COLO829 (cell line): ENCODE measurements at regions not wholly inside any gene's neighbourhood (a gene's known extent, or its start where the extent isn't known, plus 50 kb on each side); places are given as distances from the start of the nearest gene placed in this dataset.
A peak's percentile ranks its signal among the peaks of the same experiment; 100 is the strongest.
"Not testable (repeated sequence)": the region's sequence is repeated elsewhere in the genome, so short reads cannot be mapped to it uniquely, and the experiment has no call there.

Experiments
- DNase-seq: peaks from one replicate; pipeline ENCODE4 v3.0.0; 2012; ENCODE audit warnings: low spot score

DNA sequence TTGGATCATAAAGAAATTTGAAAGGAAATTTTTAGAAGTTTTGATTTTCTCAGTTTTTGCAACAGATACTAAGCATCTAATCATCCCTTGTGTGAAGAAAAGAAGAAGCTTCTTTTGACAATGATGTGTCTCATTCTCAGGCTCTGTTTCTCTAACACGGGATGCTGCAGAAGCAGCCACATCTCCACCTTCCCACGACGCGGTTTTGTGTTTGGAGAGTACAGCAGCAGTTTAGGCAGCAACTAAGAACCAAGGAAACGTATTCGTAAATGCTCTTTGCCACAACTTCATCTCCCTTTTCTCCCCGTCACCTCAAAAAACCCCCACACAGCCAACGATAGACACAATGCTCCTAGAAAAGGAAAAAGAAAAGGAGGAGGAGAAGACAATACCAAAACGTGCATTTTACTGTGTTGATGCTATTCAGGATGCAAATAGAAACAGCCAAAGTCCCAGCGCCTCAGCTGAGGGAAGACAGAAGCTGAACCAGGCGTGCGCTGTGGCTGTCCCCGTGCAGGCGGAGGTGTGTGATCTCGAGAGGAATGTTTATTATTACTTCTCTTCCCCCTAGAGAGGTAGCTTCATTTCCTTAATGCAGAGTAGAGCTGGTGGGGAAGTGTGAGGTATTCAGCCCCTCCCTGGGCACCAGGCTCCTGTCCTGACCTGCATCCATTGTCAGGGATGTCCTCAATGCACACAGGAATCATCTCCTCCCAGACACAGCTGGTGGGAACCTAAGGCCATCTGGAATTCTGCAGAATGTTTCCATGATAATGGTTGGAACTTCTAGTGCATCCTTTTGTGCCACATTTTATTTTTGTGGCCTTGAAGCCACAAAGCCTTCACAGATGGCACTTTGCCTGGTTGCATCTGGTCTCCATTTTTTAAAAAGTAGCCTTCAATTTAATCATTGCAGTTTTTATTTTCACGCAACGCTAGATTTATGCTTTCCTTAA, 174.6 kb upstream of the KLF6 start:
- DNase-seq = no peak

DNA sequence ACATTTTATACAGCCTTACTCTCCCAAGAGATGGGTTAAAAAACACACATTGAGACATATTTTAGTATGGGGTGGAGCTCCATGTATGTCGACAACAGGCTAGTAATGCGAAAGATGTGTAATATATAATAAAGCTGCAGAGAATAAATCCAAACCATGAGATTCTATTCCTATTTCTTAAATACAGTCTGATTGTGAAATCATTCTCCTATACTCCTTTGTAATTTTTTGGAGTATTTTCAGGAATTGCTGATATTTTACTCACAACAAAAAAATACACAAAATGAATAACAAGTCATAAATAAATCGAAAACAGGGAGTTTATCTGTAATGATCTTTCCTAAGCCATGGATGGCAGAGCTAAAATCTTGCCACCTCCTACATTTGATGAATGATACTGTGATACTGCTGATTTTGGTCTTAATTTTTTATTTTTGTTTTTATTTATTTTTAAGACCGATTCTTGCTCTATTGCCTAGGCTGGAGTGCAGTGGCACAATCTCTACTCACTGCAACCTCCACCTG, 173.5 kb upstream of the KLF6 start:
- DNase-seq = no peak

DNA sequence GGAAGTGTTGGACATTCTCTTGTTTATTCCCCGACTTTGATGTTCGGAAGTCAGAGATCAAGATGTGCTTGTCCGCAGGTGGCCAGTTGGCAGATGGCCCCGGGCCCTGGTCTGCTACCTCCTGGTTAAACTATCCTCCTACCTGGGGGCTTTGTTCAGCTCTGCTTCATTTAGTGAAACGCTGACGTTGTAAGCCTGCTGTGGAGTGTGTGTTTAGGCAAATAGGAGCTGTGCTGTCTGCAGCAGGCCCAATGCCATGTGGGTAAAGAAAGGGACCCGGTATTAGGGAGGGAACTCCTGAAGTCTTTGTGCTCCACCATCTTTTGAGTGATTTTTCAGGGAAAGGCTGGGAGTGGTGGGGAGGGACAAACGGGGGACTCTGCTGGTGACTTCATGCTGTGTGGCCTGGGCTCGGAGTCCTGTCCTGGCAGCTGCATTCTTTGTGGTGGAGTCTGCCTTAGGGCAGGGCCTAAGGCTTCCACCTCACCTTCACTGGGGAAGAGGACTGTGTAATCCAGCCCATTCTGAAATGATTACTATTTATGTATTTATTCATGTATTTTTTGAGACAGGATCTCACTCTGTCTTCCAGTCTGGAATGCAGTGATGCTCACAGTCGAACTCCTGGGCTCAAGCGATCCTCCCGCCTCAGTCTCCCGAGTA, 171.1 kb upstream of the KLF6 start:
- no peak for DNase-seq

DNA sequence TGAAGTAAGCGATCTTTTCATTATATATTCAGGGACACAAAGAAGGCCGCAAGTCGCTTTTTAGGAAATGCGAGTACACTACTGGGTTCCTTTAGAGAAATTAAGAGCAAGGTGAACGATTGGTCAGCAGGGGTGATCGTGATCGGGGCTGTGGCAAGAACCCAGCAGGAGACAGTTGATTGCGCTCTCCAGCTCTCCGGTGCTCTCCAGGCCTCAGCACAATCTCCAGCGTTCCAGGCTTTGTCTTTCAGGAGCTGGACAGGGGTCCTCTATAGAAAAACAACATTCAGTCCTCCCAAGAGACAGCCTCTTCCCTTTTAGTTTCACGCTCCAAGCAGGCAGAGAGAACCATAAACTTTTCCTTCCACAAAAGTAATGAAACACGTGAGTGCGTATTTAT, 170.5 kb upstream of the KLF6 start:
- no peak for DNase-seq

DNA sequence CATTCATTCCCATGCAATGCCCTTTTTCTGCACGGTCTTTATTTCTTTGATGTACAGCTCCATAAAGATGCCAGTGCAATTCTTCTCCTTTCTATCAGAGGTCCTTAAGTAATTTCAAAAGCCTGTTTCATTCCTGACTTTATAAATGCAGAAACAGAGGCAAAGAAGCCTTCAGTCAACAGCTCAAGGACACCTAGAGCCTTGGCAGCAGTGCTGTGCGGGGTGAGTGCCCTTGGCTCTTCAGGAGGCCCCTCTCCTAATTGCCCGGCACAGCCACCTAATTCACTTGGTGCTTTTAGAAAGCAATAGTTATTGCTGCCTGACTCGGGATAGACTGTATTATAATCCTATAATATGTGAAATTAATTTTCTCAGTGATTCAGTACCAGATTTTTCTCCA, 169.6 kb upstream of the KLF6 start:
- DNase-seq = no peak

DNA sequence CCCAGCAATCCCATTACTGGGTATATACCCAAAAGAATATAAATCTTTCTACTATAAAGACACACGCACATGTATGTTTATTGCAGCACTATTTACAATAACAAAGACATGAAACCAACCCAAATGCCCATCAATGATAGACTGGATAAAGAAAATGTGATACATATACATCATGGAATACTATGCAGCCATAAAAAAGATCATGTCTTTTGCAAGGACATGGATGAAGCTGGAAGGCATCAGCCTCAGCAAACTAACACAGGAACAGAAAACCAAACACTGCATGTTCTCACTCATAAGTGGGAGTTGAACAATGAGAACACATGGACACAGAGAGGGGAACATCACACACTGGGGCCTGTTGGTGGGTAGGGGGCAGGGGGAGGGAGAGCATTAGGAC, 169.0 kb upstream of the KLF6 start:
- not testable (repeated sequence) for DNase-seq

DNA sequence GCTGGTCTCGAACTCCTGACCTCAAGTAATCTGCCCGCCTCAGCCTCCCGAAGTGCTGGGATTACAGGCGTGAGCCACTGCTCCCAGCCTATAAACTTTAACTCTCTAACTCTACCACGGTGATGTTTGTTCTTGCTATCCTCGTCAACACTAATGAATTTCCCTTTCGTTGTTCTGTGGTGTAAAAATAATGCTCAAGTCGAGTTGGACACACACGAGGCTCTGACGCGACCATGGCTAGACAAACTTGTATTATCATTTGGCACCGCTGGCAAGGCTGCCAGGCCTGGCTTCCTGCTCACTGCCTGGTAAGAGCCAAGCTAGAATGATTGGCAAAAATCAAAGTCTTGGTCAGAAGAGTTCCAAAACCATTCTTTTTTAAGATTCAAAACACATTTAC, 167.0 kb upstream of the KLF6 start:
- DNase-seq = no peak

DNA sequence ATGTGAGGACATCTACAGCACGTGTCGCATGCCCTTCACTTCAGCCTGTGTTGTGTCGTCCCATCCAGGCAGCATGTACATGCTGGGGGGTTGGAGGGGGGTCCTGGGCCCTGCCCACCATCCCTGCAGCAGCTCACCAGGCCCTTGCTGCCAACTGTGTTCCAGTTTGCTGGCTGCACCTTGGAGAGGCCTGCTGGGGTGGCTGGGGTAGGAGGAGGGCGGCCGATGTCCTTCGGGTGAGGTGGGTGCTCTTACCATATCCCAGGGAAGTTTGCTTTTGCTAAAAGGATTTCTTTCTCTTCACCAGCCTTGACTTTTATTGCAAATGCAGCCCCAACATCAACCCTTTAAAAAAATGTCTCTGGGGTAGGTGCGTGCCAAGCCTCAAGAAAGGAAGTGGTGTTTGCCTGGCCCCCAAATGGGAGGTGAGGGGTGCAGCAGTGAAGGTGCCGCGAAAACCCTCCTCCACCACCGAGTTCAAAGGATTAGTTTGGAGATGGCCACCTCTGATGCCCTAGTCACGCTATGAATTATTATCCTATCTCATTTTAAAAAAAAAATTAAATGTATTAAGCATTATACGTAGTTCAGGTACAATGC, 165.8 kb upstream of the KLF6 start:
- DNase-seq = no peak

DNA sequence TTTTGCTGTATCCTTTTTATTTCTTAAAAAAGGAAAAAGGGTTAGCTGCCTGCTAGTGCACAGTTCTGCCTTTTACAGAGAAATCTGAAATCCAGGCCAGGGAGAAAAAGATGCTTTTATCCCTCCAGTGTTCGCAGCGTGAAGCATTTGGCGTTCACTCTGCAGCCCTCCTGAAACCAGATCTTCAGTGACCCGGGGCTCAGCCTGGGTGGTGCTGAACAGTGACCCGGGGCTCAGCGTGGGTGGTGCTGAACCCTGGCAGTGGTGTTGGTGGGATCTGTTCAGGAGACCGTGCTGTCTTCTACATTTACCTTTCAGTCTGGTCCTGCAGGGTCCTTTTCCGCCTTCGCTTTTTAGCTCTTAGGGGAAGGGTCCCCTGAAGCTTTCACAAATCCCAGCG, 164.7 kb upstream of the KLF6 start:
- no peak for DNase-seq

DNA sequence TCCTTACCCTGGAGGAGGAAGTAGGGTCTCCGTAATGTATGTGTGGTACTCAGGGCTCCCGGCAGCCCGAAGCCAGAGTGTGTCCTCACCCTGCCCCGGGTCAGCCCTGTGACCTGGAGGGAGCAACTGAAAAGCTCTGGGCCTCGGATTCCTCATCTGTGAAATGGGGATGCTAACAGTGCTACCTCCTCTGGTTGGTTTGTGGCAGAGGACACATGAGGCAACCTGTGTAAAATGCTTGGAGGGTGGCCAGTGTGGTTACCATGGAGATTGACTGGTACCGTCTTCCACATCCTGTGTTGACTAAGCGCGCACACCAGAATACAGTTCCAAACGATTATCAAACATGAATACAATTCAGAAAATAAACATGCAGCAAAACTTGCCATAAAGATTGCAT, 163.8 kb upstream of the KLF6 start:
- DNase-seq = no peak

DNA sequence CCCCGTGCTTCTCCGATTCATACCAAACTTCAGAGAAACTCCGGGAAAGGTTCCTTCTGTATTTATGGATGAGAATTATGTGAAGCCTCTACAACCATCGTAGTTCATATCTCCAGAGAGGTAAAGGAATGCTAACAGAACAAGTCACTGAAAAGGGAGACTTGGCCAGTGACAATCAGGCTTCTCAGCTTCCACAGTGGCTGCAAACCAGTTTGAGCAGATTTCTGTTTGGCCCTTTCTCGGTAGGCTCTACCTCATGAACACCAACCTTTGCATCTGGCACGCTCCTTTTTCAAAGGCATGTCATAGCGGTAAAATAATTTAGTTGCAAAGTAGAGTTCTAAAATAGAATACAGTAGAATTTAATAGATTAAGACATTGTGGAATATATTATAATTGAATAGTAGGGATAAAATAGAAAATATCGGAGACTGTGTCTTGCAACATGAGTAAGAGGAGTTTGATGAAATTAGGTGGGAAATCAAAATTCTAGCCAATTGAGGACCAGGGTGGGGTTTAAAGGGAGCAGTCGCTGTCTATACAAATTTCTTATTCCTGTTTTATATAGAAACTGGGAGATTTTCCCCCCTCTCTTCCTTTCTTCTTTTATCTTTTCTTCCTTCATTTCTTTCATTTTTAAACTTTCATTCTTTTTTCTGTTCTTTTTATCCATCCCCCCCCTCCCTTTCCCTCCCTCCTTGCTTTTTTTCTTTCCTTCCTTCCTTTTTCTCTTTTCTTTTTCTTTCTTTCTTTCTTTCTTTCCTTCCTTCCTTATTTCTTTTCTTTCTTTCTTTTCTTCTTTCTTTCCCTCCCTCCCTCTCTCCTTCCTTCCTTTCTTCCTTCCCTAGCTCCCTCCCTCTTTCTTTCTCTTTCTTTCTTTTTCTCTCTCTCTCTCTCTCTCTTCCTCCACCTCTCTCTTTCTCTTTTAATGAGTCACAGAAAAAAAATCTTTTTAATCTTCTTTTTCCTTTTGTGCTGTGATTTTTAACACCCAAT, 161.5 kb upstream of the KLF6 start:
- DNase-seq = no peak

DNA sequence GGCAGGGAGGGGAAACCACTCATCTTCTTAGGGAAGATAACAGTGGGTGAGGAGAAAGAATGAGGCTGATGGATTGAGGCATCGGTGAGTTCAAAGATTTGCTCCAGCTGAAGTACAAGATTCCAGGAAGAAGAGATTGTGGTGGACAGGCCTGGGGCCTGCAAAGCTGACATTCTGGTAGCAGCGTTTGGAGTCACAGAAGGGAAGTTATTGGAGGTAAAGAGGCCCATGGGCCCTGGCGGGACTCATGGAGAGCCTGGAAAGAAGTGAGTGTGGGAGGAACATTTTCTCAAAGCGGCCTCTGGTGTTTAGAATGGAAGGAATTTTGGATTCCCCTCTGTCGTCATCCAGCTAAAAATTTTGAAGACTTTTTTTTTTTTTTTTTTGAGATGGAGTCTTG, 160.0 kb upstream of the KLF6 start:
- DNase-seq = no peak

DNA sequence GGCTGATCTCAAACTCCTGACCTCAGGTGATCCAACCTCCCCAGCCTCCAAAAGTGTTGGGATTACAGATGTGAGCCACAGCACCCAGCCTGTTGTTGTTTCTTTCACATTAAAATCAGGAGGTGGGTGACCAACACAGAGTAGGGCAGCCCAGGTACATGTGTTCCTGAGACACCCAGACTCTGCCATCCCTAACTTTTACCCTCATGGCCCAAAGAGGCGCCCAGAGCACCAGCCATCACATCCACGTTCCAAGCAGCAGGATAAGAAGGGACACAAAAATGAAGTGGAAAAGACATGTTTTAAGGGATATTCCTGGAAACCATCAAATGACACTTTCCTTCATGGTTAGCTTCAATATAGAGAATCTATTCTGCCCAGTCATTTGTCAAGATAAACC, 159.6 kb upstream of the KLF6 start:
- no peak for DNase-seq

DNA sequence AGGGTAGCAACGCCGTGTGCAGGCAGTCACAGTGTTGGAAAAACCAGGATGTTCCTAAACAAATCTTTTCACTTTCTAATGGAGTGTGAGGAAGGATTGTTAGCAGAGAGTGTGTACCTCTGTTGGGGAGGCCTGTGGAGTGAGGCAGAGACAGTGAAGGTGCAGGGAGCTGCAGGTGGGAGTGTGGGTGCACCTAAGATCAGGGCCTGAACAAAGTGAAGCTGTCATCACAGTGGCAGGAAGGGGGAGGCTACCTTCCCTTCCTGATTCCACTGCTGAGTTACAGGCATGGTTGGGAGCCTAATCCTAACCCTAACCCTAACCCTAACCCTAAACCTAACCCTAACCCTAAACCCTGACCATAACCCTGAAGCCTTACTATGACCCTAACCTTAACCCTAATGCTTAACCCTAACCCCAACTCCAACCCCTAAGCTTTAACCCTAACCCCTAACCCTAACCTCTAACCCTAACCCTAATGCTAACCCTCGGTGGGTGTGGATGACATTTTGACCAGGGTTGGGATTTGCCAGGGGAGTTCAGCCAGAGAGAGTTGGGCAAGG, 158.8 kb upstream of the KLF6 start:
- no peak for DNase-seq

DNA sequence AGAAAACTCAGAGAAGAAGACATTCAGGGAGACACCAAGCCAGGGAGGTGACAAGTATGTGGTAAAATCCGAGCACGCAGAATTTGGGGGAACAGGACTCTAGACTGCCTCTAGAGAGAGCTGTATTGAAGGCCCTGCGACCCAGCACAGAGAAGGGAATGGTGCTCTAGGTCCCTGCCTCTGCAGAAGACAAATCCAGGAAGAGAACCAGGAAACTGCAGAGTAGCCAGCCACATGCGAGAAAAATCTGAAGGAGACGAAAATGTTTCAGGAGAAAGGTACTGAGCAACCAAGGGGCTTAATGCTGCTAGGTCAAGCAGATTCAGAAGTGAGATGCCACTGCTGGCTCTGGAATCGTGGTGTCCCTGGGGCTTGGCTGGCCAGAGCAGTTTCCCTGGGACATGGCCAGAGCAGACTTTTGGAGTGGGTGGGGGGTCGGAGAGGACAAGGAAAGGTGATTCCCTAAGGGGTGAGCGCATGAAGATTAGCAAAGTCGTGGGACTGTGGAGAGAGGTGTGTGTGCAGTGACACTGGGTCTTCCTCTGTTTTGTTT, 158.0 kb upstream of the KLF6 start:
- no peak for DNase-seq

DNA sequence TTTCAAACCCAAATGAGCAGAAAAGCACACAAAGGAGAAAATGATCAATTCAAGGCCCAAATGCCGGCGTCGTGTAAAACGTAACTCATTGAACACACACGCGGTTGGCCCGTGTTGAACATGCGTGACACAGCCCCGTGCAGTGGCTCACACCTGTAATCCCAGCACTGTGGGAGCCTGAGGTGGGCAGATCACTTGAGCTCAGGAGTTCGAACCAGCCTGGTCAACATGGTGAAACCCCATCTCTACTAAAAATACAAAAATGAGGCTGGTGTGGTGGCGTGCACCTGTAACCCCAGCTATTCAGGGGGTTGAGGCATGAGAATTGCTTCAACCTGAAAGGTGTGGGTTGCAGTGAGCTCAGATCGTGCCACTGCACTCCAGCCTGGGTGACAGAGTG, 156.7 kb upstream of the KLF6 start:
- DNase-seq = no peak

DNA sequence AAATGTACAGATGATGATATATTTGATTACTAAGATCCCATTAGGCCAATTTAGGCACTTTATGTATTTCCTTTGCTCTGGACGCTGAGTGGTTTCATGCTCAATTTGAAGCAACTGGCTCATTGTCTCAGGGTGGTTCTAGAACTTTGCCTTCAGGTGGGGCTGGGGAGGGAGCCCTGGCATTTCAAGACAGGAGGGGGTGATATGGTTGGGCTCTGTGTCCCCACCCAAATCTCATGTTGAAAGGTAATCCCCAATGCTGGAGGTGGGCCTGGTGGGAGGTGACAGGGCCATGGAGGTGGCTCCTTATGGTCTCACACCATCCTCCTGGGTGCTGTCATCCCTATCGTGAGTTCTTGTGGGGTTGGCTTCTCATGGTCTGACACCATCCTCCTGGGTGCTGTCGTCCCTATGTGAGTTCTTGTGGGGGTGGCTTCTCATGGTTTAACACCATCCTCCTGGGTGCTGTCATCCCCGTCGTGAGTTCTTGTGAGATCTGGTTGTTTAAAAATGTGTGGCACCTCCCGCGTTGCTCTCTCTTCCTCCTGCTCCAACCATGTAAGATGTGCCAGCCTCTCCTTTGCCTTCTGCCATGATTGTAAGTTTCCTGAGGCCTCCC, 151.5 kb upstream of the KLF6 start:
- no peak for DNase-seq

DNA sequence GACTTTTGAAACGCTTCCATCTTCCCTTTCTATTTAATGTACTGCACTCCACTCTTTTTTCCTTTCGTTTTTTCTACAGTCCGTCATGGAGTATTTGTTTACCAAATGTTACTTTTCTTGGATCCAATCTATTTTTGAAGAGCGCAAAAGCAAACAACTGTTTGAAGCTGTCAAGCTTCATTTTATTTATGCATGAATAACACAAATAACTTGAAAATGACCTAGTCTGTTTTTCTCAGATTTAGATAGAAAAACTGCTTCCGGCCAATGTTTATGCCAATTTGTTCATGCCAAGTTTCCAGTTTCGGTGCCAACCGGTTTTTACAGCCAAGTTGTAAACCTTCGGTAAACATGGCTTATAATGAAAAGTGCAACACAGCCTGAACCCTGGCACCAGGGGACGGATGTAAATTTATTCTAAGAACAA, 150.9 kb upstream of the KLF6 start:
- no peak for DNase-seq

DNA sequence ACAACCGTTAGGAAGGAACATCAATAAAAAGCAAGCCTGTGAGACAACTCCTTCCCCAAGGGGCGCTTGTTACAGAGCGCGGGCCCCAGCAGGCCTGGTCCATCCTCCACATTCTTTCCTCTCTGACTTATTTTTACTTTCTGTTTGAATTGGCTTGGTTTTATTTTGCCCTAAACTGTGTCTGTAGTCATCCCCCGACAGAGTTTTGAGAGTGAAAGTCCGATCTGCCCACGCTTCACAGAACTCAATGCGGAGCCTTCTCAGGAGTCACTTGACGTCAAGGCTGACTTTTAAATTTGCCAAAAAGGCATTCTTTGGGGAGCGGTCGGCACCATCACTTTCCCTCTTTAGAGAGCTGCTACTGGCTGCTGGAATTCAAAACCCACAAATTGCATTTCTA, 150.1 kb upstream of the KLF6 start:
- DNase-seq = peak; percentile 64

DNA sequence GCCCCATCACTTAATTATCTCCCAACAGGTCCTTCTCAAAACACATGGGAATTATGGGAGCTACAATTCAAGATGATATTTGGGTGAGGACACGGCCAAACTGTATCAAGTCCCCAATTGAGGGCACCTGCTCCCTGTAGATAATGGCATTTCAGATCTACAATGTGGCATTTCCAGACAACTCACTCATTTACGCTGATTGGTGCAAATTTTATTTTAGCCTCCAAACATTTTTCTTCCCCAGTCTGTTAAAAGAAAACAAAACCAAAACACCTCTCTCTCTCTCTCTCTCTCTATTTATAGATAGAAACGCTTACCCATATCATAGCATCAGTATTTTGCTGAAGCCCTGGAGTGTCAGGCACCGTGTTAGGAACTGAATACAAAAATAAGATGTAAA, 148.7 kb upstream of the KLF6 start:
- DNase-seq = no peak
